ENCODE measurements at regions not wholly inside any gene's neighbourhood (a gene's known extent, or its start where the extent isn't known, plus 50 kb on each side); places are given as distances from the start of the nearest gene placed in this dataset.

- H3K36me3 ChIP-seq (ENCODE audit: control insufficient read depth in 4 of 4, insufficient read depth in 4 of 4, low read length in 4 of 4), result no peaks in the 10 kb centered on the region
- 68 to 77% methylated on average over 13 of the region's 13 CpGs for WGBS, 2 donors
- H3K4me1 ChIP-seq (ENCODE audit: control insufficient read depth in 5 of 5, insufficient read depth in 5 of 5, low read length in 5 of 5), result no peaks in the 10 kb centered on the region
- H3K27ac ChIP-seq (ENCODE audit: low read depth in 1 of 2, low read length in 1 of 2), result no peak overlapping the region
- no peak overlapping the region for H3K9ac ChIP-seq (ENCODE audit: insufficient read depth in 1 of 2, low read length in 2 of 2)
- TF ChIP-seq CTCF (IDR thresholded peaks at IDR 0.05; ENCODE audit: control extremely low read depth, extremely low read depth), result no peak
- ATAC-seq (ENCODE audit: insufficient read depth, low FRiP score), result no peak
- no peak for DNase-seq
- no peak overlapping the region for H3K4me3 ChIP-seq
- H3K27me3 ChIP-seq (ENCODE audit: control insufficient read depth in 3 of 3, insufficient read depth in 3 of 3, low read length in 2 of 3), result peaks cover under 1 to 22% (median 3%) of the 10 kb centered on the region in 3 donors
- H3K9me3 ChIP-seq (ENCODE audit: control insufficient read depth in 4 of 4, insufficient read depth in 3 of 4, low read length in 3 of 4), result peaks cover 0 to 2% (median 0%) of the 10 kb centered on the region in 4 donors
These were observed 147.1 kb upstream of the SOX1 start for GRCh38 chr13:111919849-111920248.

GRCh38 chr13:111920306-111920931 is 146.5 kb upstream of the SOX1 start:
- Histone ChIP-seq H3K9me3 (ENCODE audit: control insufficient read depth in 4 of 4, insufficient read depth in 3 of 4, low read length in 3 of 4) (peaks cover 0 to 2% (median 0%) of the 10 kb centered on the region in 4 donors), H3K9ac (ENCODE audit: insufficient read depth in 1 of 2, low read length in 2 of 2) (no peak overlapping the region), H3K4me3 (no peak overlapping the region), H3K4me1 (ENCODE audit: control insufficient read depth in 5 of 5, insufficient read depth in 5 of 5, low read length in 5 of 5) (no peaks in the 10 kb centered on the region), H3K27ac (ENCODE audit: low read depth in 1 of 2, low read length in 1 of 2) (no peak overlapping the region), H3K36me3 (ENCODE audit: control insufficient read depth in 4 of 4, insufficient read depth in 4 of 4, low read length in 4 of 4) (no peaks in the 10 kb centered on the region), H3K27me3 (ENCODE audit: control insufficient read depth in 3 of 3, insufficient read depth in 3 of 3, low read length in 2 of 3) (peaks cover 3 to 22% (median 4%) of the 10 kb centered on the region in 3 donors)
- ATAC-seq (ENCODE audit: insufficient read depth, low FRiP score) (no peak), DNase-seq (no peak)
- TF ChIP-seq CTCF (IDR thresholded peaks at IDR 0.05; ENCODE audit: control extremely low read depth, extremely low read depth), result no peak
- WGBS, 2 donors, result 79 to 81% methylated on average over 21 of the region's 21 CpGs

GRCh38 chr13:111920932-111921705 is 145.8 kb upstream of the SOX1 start:
- Histone ChIP-seq H3K9me3 (ENCODE audit: control insufficient read depth in 4 of 4, insufficient read depth in 3 of 4, low read length in 3 of 4) (peaks cover 0 to 2% (median 0%) of the 10 kb centered on the region in 4 donors), H3K4me3 (no peak overlapping the region), H3K4me1 (ENCODE audit: control insufficient read depth in 5 of 5, insufficient read depth in 5 of 5, low read length in 5 of 5) (no peaks in the 10 kb centered on the region), H3K27me3 (ENCODE audit: control insufficient read depth in 3 of 3, insufficient read depth in 3 of 3, low read length in 2 of 3) (peaks cover 3 to 22% (median 4%) of the 10 kb centered on the region in 3 donors), H3K9ac (ENCODE audit: insufficient read depth in 1 of 2, low read length in 2 of 2) (no peak overlapping the region), H3K27ac (ENCODE audit: low read depth in 1 of 2, low read length in 1 of 2) (no peak overlapping the region), H3K36me3 (ENCODE audit: control insufficient read depth in 4 of 4, insufficient read depth in 4 of 4, low read length in 4 of 4) (no peaks in the 10 kb centered on the region)
- 33 to 38% methylated on average over 30 of the region's 30 CpGs for WGBS, 2 donors
- ATAC-seq (ENCODE audit: insufficient read depth, low FRiP score), result no peak
- DNase-seq, result no peak
- no peak for TF ChIP-seq CTCF (IDR thresholded peaks at IDR 0.05; ENCODE audit: control extremely low read depth, extremely low read depth)
